ENCODE measurements at regions not wholly inside any gene's neighbourhood (a gene's known extent, or its start where the extent isn't known, plus 50 kb on each side); places are given as distances from the start of the nearest gene placed in this dataset.
"Not testable (repeated sequence)": the region's sequence is repeated elsewhere in the genome, so short reads cannot be mapped to it uniquely, and the experiment has no call there.

- intact Hi-C loops (cut with DNase I, micrococcal nuclease): no loop called here
- Mint-ChIP-seq H3K4me1 (no peaks in the 10 kb centered on the region), H3K27ac (no peak overlapping the region), H3K27me3 (no peaks in the 10 kb centered on the region), H3K9me3 (ENCODE audit: low read depth) (no peaks in the 10 kb centered on the region), H3K4me3 (no peak overlapping the region), H3K36me3 (ENCODE audit: low read depth) (no peaks in the 10 kb centered on the region)
- no peak for DNase-seq
- ChIA-PET CTCF (interaction anchor here (0.7 kb wide), 1 partner anchor 146 kb away, joined by 4 read pairs; no protein-coding TSS in a partner anchor), POLR2A (interaction anchor here (0.5 kb wide), 1 partner anchor 533 kb away, joined by 4 read pairs; no protein-coding TSS in a partner anchor)
- ATAC-seq: no peak
Measured at GRCh38 chr13:44796597-44797490, 192.4 kb downstream of the NUFIP1 start.

GRCh38 chr13:44796039-44796438, 193.2 kb downstream of the NUFIP1 start:
- H3K36me3 Mint-ChIP-seq (ENCODE audit: low read depth); H3K9me3 Mint-ChIP-seq (ENCODE audit: low read depth); ATAC-seq; H3K4me3 Mint-ChIP-seq; DNase-seq; POLR2A ChIA-PET; intact Hi-C loops (cut with DNase I, micrococcal nuclease); H3K4me1 Mint-ChIP-seq; H3K27me3 Mint-ChIP-seq; H3K27ac Mint-ChIP-seq: not testable (repeated sequence)
- CTCF ChIA-PET: interaction anchor here (0.7 kb wide), 1 partner anchor 147 kb away, joined by 4 read pairs; no protein-coding TSS in a partner anchor

- Mint-ChIP-seq H3K9me3 (ENCODE audit: low read depth) (no peaks in the 10 kb centered on the region), H3K4me1 (no peaks in the 10 kb centered on the region), H3K27ac (no peak overlapping the region), H3K36me3 (ENCODE audit: low read depth) (no peaks in the 10 kb centered on the region), H3K27me3 (no peaks in the 10 kb centered on the region), H3K4me3 (no peak overlapping the region)
- DNase-seq: no peak
- intact Hi-C loops (cut with DNase I, micrococcal nuclease): no loop called here
- ChIA-PET POLR2A (no interaction called here), CTCF (interaction anchor here (1.6 kb wide), 1 partner anchor 44 kb away, joined by 3 read pairs; no protein-coding TSS in a partner anchor)
- no peak for ATAC-seq
Measured at GRCh38 chr13:44795176-44795575, 194.1 kb downstream of the NUFIP1 start.

- ChIA-PET CTCF (no interaction called here), POLR2A (no interaction called here)
- H3K9me3 Mint-ChIP-seq (ENCODE audit: low read depth): no peaks in the 10 kb centered on the region
- no peaks in the 10 kb centered on the region for H3K4me1 Mint-ChIP-seq
- DNase-seq (no peak), ATAC-seq (no peak)
- intact Hi-C loops (cut with DNase I, micrococcal nuclease): no loop called here
- H3K27me3 Mint-ChIP-seq: no peaks in the 10 kb centered on the region
- H3K27ac Mint-ChIP-seq: no peak overlapping the region
- H3K4me3 Mint-ChIP-seq: no peak overlapping the region
- no peaks in the 10 kb centered on the region for H3K36me3 Mint-ChIP-seq (ENCODE audit: low read depth)
Measured at GRCh38 chr13:44792096-44792495, 197.2 kb downstream of the NUFIP1 start.

GRCh38 chr13:44790289-44790688, 199.0 kb downstream of the NUFIP1 start:
- Mint-ChIP-seq H3K27ac (no peak overlapping the region), H3K36me3 (ENCODE audit: low read depth) (no peaks in the 10 kb centered on the region), H3K4me3 (no peak overlapping the region), H3K27me3 (no peaks in the 10 kb centered on the region), H3K9me3 (ENCODE audit: low read depth) (no peaks in the 10 kb centered on the region), H3K4me1 (no peaks in the 10 kb centered on the region)
- intact Hi-C loops (cut with DNase I, micrococcal nuclease): no loop called here
- POLR2A ChIA-PET: no interaction called here
- DNase-seq (no peak), ATAC-seq (no peak)
- CTCF ChIA-PET: no interaction called here

- ATAC-seq (no peak), DNase-seq (no peak)
- no peak overlapping the region for H3K27ac Mint-ChIP-seq
- no peaks in the 10 kb centered on the region for H3K27me3 Mint-ChIP-seq
- POLR2A ChIA-PET: interaction anchor here (0.6 kb wide), 1 partner anchor 798 kb away, joined by 3 read pairs; no protein-coding TSS in a partner anchor
- H3K36me3 Mint-ChIP-seq (ENCODE audit: low read depth): no peaks in the 10 kb centered on the region
- CTCF ChIA-PET: no interaction called here
- no peaks in the 10 kb centered on the region for H3K9me3 Mint-ChIP-seq (ENCODE audit: low read depth)
- no peaks in the 10 kb centered on the region for H3K4me1 Mint-ChIP-seq
- intact Hi-C loops (cut with DNase I, micrococcal nuclease): no loop called here
- no peak overlapping the region for H3K4me3 Mint-ChIP-seq
Measured at GRCh38 chr13:44787617-44788016, 201.7 kb downstream of the NUFIP1 start.

GRCh38 chr13:44786756-44787155, 202.5 kb downstream of the NUFIP1 start:
- Mint-ChIP-seq H3K27me3 (no peaks in the 10 kb centered on the region), H3K36me3 (ENCODE audit: low read depth) (no peaks in the 10 kb centered on the region), H3K9me3 (ENCODE audit: low read depth) (no peaks in the 10 kb centered on the region), H3K4me3 (no peak overlapping the region), H3K27ac (no peak overlapping the region), H3K4me1 (no peaks in the 10 kb centered on the region)
- POLR2A ChIA-PET: no interaction called here
- CTCF ChIA-PET: no interaction called here
- no peak for DNase-seq
- intact Hi-C loops (cut with DNase I, micrococcal nuclease): no loop called here
- no peak for ATAC-seq

- Mint-ChIP-seq H3K4me1 (no peaks in the 10 kb centered on the region), H3K36me3 (ENCODE audit: low read depth) (no peaks in the 10 kb centered on the region), H3K27ac (no peak overlapping the region), H3K4me3 (no peak overlapping the region), H3K9me3 (ENCODE audit: low read depth) (no peaks in the 10 kb centered on the region), H3K27me3 (peaks cover 3% of the 10 kb centered on the region)
- ChIA-PET CTCF (no interaction called here), POLR2A (no interaction called here)
- intact Hi-C loops (cut with DNase I, micrococcal nuclease): no loop called here
- no peak for DNase-seq
- ATAC-seq: no peak
Measured at GRCh38 chr13:44785401-44785800, 203.9 kb downstream of the NUFIP1 start.

- CTCF ChIA-PET: no interaction called here
- Mint-ChIP-seq H3K27me3 (peaks cover 3% of the 10 kb centered on the region), H3K36me3 (ENCODE audit: low read depth) (no peaks in the 10 kb centered on the region), H3K27ac (no peak overlapping the region), H3K9me3 (ENCODE audit: low read depth) (no peaks in the 10 kb centered on the region), H3K4me1 (no peaks in the 10 kb centered on the region), H3K4me3 (no peak overlapping the region)
- ATAC-seq: no peak
- no peak for DNase-seq
- intact Hi-C loops (cut with DNase I, micrococcal nuclease): no loop called here
- POLR2A ChIA-PET: no interaction called here
Measured at GRCh38 chr13:44784708-44785080, 204.6 kb downstream of the NUFIP1 start.

GRCh38 chr13:44783994-44784707, 205.1 kb downstream of the NUFIP1 start:
- Mint-ChIP-seq H3K36me3 (ENCODE audit: low read depth) (no peaks in the 10 kb centered on the region), H3K4me3 (no peak overlapping the region), H3K4me1 (no peaks in the 10 kb centered on the region), H3K27me3 (peaks cover 3% of the 10 kb centered on the region), H3K9me3 (ENCODE audit: low read depth) (no peaks in the 10 kb centered on the region), H3K27ac (no peak overlapping the region)
- ChIA-PET POLR2A (no interaction called here), CTCF (interaction anchor here (0.7 kb wide), 1 partner anchor 117 kb away, joined by 3 read pairs; no protein-coding TSS in a partner anchor)
- no peak for ATAC-seq
- intact Hi-C loops (cut with DNase I, micrococcal nuclease): no loop called here
- DNase-seq: no peak

- POLR2A ChIA-PET: no interaction called here
- Mint-ChIP-seq H3K4me3 (no peak overlapping the region), H3K27me3 (peaks cover 8% of the 10 kb centered on the region), H3K36me3 (ENCODE audit: low read depth) (no peaks in the 10 kb centered on the region), H3K4me1 (no peaks in the 10 kb centered on the region), H3K27ac (no peak overlapping the region), H3K9me3 (ENCODE audit: low read depth) (peaks cover 3% of the 10 kb centered on the region)
- intact Hi-C loops (cut with DNase I, micrococcal nuclease): no loop called here
- DNase-seq: no peak
- ATAC-seq: no peak
- CTCF ChIA-PET: no interaction called here
Measured at GRCh38 chr13:44780591-44781280, 204.6 kb upstream of the TSC22D1 start.

Data from activated CD4-positive, alpha-beta T cell treated with anti-CD3 and anti-CD28 coated beads for 36 hours (primary cell).